Kidney capillary endothelial cell (primary cell): ENCODE measurements at regions not wholly inside any gene's neighbourhood (a gene's known extent, or its start where the extent isn't known, plus 50 kb on each side); places are given as distances from the start of the nearest gene placed in this dataset.
"Not testable (repeated sequence)": the region's sequence is repeated elsewhere in the genome, so short reads cannot be mapped to it uniquely, and the experiment has no call there.

Experiments used
- DNase-seq: peaks from one replicate; pipeline ENCODE4 v3.0.0-alpha.2; 2018; ENCODE audit warnings: low spot score

DNA sequence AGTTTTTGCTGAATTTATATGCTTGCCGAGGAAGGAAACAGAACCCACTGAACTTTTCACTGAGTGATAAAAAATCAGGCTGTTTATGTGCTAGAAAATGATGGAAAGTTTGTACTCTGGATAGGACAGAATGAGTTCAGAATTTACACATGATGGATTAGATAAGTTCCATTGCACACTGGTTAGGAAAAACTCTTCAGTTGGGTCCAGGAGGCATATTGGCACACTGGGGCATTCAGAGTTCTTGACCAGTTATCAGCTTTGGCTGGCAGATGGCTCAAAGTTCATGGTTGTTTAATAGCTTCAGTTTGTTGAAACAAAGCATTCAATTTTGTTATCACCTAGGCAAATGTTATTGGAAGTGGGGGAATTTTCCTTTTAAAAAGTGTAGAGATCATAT, 613.3 kb upstream of the SYNCRIP start:
- DNase-seq = no peak

DNA sequence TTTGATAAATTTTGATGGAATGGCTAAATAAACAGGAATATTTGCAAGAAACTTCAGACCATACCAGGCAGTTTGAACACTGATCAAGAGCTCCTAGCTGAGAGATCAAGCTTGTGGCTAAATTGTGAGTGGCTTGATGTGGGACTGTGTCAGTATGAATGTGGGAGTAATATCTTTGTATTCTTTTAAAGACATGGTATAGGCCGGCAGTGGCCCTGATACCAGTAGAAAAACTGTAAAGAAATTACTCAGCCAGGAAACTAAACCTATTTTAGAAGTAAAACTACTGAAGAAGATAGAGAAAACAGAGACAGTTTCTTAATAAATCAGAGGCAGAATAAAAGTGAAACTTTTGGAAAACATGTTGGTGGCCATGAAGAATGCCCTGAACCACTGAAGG, 608.4 kb upstream of the SYNCRIP start:
- no peak for DNase-seq

DNA sequence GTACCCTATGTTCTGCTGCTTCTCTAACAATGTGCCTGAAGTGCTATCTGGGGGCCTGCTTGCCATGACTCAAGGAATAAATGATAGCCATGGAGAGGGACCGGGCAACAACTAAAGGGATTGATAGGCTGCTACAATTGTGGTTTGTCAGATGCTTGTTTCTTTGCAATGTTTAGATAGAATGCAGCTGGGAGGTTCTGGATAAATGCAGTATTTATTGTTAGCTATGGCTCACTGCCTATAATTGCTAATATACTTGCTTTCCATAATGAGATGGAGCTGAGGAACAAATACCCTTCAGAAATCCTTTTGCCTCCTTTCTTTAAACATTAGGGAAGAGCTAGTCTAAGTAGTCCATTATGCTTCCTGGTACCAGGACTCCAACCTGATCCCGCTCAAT, 575.2 kb upstream of the SYNCRIP start:
- DNase-seq = no peak

DNA sequence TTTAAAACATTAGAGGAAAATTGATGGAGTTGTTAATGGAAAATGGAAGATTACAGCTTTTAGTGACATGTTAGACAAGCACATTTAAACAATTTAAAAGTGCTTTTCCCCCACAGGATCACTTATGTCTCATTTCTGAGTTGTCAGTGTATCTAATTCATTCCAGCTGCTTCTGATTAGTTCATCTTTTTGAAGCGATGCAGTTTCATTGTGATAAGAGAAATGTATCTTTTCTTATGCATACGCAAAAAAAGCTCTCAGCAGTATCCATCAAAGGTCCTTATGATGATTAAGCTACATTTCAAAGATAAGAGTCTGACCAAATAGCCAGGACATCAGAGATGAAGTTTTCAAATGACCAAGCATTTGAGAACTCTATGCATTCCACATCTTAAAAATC, 572.6 kb upstream of the SYNCRIP start:
- DNase-seq = no peak

DNA sequence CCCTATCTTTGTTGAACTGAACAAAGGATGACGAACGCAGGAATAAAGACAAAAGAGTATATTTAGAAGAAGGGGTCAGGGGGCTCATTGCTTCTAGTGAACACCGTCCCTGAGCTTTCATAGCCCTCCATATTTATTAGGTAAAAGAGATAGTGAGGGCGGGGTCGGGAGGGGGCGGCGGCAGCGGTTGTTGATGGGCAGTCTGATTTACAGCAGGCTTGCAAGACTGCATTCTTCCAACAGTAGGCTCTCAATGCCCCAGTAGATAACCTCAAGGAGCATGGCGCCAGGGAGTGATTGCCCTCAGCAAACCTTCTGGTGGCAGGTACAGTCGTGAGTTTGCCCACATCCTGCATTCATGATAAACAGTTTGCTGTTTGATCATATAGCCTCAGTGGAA, 563.3 kb upstream of the SYNCRIP start:
- DNase-seq = no peak

DNA sequence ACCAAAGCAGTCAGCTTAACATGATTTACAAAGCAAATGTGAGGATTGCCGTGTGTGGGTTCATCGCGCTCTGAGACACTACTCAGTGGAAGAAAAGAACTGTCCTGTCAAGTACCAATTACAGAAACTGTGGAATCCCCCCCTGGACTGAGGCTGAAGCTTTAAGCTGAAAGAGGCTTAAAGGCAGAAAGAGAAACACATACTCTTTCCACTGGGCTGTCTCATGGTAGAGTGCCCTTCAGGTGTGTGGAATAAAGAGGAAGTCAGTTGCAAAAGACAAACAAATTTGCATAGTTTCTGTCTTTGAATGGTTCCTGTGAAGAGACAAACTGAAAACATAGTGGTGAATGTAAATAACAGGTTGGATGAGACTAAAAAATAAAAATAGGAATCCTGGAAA, 560.4 kb upstream of the SYNCRIP start:
- no peak for DNase-seq

GRCh38 chr6:86193821-86194220, 551.1 kb upstream of the SYNCRIP start:
- no peak for DNase-seq

GRCh38 chr6:86192123-86192522, 549.4 kb upstream of the SYNCRIP start:
- no peak for DNase-seq

GRCh38 chr6:86175149-86175548, 532.5 kb upstream of the SYNCRIP start:
- not testable (repeated sequence) for DNase-seq

DNA sequence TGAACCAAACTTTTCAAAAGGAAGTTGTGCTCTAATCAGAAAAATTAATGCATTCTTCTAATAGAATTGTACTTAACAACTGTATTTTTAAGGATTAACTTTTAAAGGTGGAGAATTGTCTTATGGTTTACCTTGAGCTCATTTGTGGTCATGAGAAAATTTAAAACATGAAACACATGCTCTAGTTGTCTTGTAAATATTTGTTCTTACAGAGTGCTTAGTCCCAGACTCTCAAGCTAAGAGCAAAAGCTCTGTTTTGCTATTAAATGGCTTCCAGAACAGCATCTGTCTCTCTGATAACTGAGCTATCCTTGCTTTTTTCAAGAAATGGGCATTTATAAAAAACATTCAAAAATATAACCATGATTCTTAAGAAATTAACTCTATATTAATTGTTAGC, 512.2 kb upstream of the SYNCRIP start:
- DNase-seq = no peak

DNA sequence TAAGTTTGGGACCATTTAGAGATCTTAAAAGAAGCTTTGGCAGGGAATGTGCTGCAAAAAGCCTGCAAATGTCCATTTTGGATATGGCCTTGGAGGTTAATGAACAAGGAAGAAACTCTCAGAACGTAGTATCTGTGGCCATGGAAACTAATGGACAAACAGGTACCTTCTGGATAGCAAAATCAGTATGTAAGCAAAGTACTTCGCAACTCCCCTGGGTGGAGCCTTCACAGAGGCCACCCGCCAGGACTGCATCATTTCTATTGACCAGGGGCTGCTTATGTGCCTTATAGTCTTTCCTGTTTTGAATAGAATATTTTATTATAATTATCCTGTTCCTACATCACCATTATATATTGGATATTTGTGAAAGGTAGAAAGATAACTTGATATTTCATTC, 510.8 kb upstream of the SYNCRIP start:
- no peak for DNase-seq

GRCh38 chr6:86152546-86152945, 509.9 kb upstream of the SYNCRIP start:
- DNase-seq = no peak

DNA sequence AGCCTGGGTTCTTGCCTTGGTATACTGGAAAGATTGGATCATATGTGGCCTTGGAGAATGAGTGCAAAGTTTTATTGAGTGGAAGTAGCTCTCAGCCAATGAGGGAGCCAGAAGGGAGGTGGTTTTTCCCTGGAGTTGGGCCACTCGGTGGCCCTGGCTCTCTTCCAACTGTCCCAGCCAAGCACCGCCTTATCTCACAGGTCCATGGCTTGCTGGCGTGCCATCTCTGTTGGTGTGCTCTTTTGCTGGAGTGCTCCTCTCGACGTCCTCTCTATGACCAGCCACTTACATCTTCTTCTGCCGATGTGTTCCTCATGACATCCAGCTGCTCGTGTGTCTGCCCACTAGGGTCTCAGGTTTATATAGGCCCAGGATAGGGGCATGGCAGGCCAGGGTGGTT, 505.9 kb upstream of the SYNCRIP start:
- DNase-seq = no peak

DNA sequence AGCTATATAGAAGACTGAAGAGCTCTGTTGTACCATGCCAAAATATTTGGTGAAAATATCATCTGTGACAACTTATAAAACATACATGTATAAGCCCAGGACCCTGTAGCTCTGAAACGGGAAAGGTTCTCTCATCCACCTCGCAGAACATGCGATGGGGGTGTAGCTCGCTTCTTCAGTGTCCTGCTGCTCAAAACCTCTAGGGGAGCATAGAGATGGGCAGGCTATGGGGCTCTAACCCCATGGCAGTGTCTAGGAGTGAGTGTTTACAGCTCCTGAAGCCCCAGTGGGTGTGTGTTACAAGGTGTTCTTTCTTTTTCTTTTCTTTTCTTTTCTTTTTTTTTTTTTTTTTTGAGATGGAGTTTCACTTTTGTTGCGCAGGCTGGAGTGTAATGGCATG, 505.2 kb upstream of the SYNCRIP start:
- DNase-seq = no peak

DNA sequence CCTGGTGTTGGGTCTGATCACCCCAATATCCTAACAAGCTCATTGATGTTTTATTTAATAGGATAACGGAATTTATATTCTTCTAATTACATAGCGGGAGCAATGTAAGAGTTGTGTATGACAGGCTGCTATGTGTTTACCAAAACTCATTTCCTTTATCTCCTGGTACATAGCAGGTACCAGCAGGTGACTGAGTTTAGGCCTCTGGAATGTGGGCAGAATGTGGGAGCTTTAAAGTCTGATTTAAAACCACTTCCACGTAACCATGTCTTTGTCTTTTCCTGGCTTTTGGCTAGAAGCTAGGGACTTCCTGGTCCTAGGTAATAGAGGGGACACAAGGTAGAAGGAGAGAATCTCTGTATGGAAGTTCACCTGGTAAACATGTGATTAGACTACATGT, 504.6 kb upstream of the SYNCRIP start:
- DNase-seq = no peak

GRCh38 chr6:86146751-86147150, 504.1 kb upstream of the SYNCRIP start:
- DNase-seq = not testable (repeated sequence)

- no peak for DNase-seq
Measured at GRCh38 chr6:86142326-86142725, 499.6 kb upstream of the SYNCRIP start.

GRCh38 chr6:86128130-86128814, 485.6 kb upstream of the SYNCRIP start:
- no peak for DNase-seq

GRCh38 chr6:86122086-86122485, 479.4 kb upstream of the SYNCRIP start:
- no peak for DNase-seq

DNA sequence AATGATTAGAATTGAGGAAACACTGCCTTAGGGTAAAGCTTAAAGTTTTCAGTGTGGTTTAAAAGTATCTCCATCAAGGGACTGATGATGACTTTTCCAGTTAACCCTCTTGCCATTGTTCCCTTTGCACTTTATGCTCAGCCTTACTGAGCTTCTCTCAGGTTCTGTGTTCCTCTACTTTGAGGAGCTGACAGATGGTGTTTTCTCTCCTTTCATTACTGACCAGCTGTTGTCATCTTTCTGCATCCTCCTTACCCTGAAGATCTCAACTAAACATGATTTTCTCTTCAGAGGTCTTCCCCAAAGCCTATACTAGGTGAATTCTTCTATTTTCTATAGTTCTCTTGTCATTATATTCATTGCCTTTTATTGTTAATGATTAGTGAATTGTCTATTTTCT, 475.6 kb upstream of the SYNCRIP start:
- no peak for DNase-seq

GRCh38 chr6:86107985-86108384, 465.3 kb upstream of the SYNCRIP start:
- DNase-seq = no peak

GRCh38 chr6:86087954-86088353, 445.3 kb upstream of the SYNCRIP start:
- DNase-seq = no peak

- DNase-seq = no peak
Measured at GRCh38 chr6:86079938-86080337, 437.3 kb upstream of the SYNCRIP start.

- no peak for DNase-seq
Measured at GRCh38 chr6:86070151-86070550, 427.5 kb upstream of the SYNCRIP start.

GRCh38 chr6:86065002-86065401, 422.3 kb upstream of the SYNCRIP start:
- not testable (repeated sequence) for DNase-seq
